GM23338 (cell line): ENCODE measurements at regions not wholly inside any gene's neighbourhood (a gene's known extent, or its start where the extent isn't known, plus 50 kb on each side); places are given as distances from the start of the nearest gene placed in this dataset.

ENCODE experiments used
- ATAC-seq: fragments of 200-7000 bp; cut with Tn5 transposase; 3 replicates; pipeline ENCODE4 v1.9.1; 2020
- DNase-seq: peaks from one replicate; pipeline ENCODE4 v3.0.0-alpha.2; 2015; ENCODE audit warnings: low spot score
- H2AFZ ChIP-seq: fragments of 200-600 bp; sonication (generic); 2 replicates; pipeline ENCODE4 v1.8.0; 2016; ENCODE audit warnings: antibody characterized with exemption, mild to moderate bottlenecking, moderate library complexity
- H3F3A ChIP-seq: fragments of 200-600 bp; sonication (generic); replicated peaks from 2 replicates; pipeline ENCODE4 v1.8.0; 2017; ENCODE audit warnings: antibody characterized with exemption, mixed run types, low read depth
- H3K27ac ChIP-seq: fragments of 200-600 bp; sonication (generic); 2 replicates; pipeline ENCODE4 v1.6.1; 2016; ENCODE audit warnings: low read depth
- H3K27me3 ChIP-seq: fragments of 200-600 bp; sonication (generic); 2 replicates; pipeline ENCODE4 v1.8.0; 2016; ENCODE audit warnings: mild to moderate bottlenecking, mixed run types, moderate library complexity; ENCODE audit not compliant: insufficient read depth
- H3K36me3 ChIP-seq: fragments of 200-600 bp; sonication (generic); 2 replicates; pipeline ENCODE4 v1.8.0; 2016; ENCODE audit warnings: mild to moderate bottlenecking; ENCODE audit not compliant: insufficient read depth
- H3K4me1 ChIP-seq: fragments of 200-600 bp; sonication (generic); 2 replicates; pipeline ENCODE4 v1.8.0; 2016; ENCODE audit warnings: mild to moderate bottlenecking, moderate library complexity; ENCODE audit not compliant: insufficient read depth
- H3K4me2 ChIP-seq: fragments of 200-600 bp; sonication (generic); 2 replicates; pipeline ENCODE4 v1.7.1; 2017; ENCODE audit warnings: mixed run types
- H3K4me3 ChIP-seq: fragments of 200-600 bp; sonication (generic); 2 replicates; pipeline ENCODE4 v1.6.1; 2016; ENCODE audit warnings: mixed run types
- H3K79me2 ChIP-seq: fragments of 200-600 bp; sonication (generic); replicated peaks from 2 replicates; pipeline ENCODE4 v1.8.0; 2017; ENCODE audit warnings: mild to moderate bottlenecking; ENCODE audit not compliant: insufficient read depth
- H3K9me2 ChIP-seq: fragments of 200-600 bp; sonication (generic); 2 replicates; pipeline ENCODE4 v1.8.0; 2017; ENCODE audit not compliant: insufficient read depth
- H4K20me1 ChIP-seq: fragments of 200-600 bp; sonication (generic); replicated peaks from 2 replicates; pipeline ENCODE4 v1.8.0; 2017; ENCODE audit warnings: mild to moderate bottlenecking; ENCODE audit not compliant: insufficient read depth
- H3K27ac Mint-ChIP-seq: 2 replicates; pipeline ENCODE4 v1.8.0; 2020; ENCODE audit warnings: inconsistent platforms, mild to moderate bottlenecking, moderate library complexity, mixed read lengths
- H3K27me3 Mint-ChIP-seq: 3 replicates; pipeline ENCODE4 v1.8.0; 2022; ENCODE audit warnings: low read depth, mild to moderate bottlenecking, moderate library complexity, mixed read lengths, inconsistent platforms; ENCODE audit not compliant: insufficient read depth, poor library complexity
- H3K36me3 Mint-ChIP-seq: 3 replicates; pipeline ENCODE4 v1.8.0; 2021; ENCODE audit warnings: low read depth, mild to moderate bottlenecking, inconsistent platforms, moderate library complexity, mixed read lengths
- H3K4me1 Mint-ChIP-seq: 3 replicates; pipeline ENCODE4 v1.8.0; 2020; ENCODE audit warnings: mild to moderate bottlenecking, inconsistent platforms, mixed read lengths
- H3K4me3 Mint-ChIP-seq: 3 replicates; pipeline ENCODE4 v1.8.0; 2021; ENCODE audit warnings: moderate library complexity, mild to moderate bottlenecking, inconsistent platforms, mixed read lengths
- H3K9me3 Mint-ChIP-seq: 3 replicates; pipeline ENCODE4 v1.8.0; 2020; ENCODE audit warnings: moderate library complexity, mild to moderate bottlenecking, inconsistent platforms, mixed read lengths
- CREB1 ChIP-seq: fragments of 250-450 bp; sonication (Bioruptor Pico); IDR thresholded peaks from 2 replicates; pipeline ENCODE4 v1.5.0; 2020; ENCODE audit warnings: low read depth, mild to moderate bottlenecking, moderate library complexity
- CTCF ChIP-seq, 2 experiments: fragments of 200-600 bp in 1 of 2; sonication (generic) in 1 of 2; conservative IDR thresholded peaks; 2 replicates each; pipeline versions ENCODE4 v1.5.1 to v1.6.1; 2016 to 2017; ENCODE audit warnings: antibody characterized with exemption in 2 of 2, low read depth in 2 of 2, mild to moderate bottlenecking in 2 of 2, moderate library complexity in 1 of 2
- ETS1 ChIP-seq: IDR thresholded peaks from 2 replicates; pipeline ENCODE4 v1.6.1; 2016; ENCODE audit warnings: antibody characterized with exemption
- EZH2phosphoT487 ChIP-seq: fragments of 200-600 bp; sonication (generic); IDR thresholded peaks from one replicate; pipeline ENCODE4 v1.8.1; 2018; ENCODE audit warnings: antibody characterized with exemption; ENCODE audit not compliant: unreplicated experiment
- STAT1 ChIP-seq: IDR thresholded peaks from one replicate; pipeline ENCODE4 v1.6.1; 2016; ENCODE audit warnings: antibody characterized with exemption; ENCODE audit not compliant: unreplicated experiment
- ZNF331 ChIP-seq: fragments of 250-450 bp; sonication (Bioruptor Pico); IDR thresholded peaks from 2 replicates; pipeline ENCODE4 v1.5.0; 2020; ENCODE audit warnings: low read depth, mild to moderate bottlenecking, moderate library complexity
- ZNF462 ChIP-seq: fragments of 250-450 bp; sonication (Bioruptor Pico); IDR thresholded peaks from 2 replicates; pipeline ENCODE4 v1.5.0; 2020; ENCODE audit warnings: mild to moderate bottlenecking, moderate library complexity

- TF ChIP-seq CTCF (conservative IDR thresholded peaks at IDR 0.05; ENCODE audit: low read depth in 2 of 2) = no peak
- no peak for TF ChIP-seq EZH2phosphoT487
- no peak for TF ChIP-seq ZNF331 (CRISPR knock-in tag)
- no peak for TF ChIP-seq STAT1
- no peak for TF ChIP-seq CREB1
- TF ChIP-seq ETS1 = no peak
Observed at GRCh38 chr10:78727728-78728127, 341.0 kb upstream of the ZMIZ1 start (continued).

GRCh38 chr10:78728176-78728575 lies 340.6 kb upstream of the ZMIZ1 start:
- ATAC-seq (no peak), DNase-seq (no peak)
- Histone ChIP-seq H3K27ac (no peak overlapping the region), H3K36me3 (no peaks in the 10 kb centered on the region), H3F3A (no peaks in the 10 kb centered on the region), H3K4me2 (no peak overlapping the region), H3K27me3 (no peaks in the 10 kb centered on the region), H3K4me3 (no peak overlapping the region), H3K79me2 (no peaks in the 10 kb centered on the region), H2AFZ (no peak overlapping the region), H3K4me1 (no peaks in the 10 kb centered on the region), H3K9me2 (0 out of 2 replicates have a peak, but pooled peaks cover 4% of the 10 kb centered on the region), H4K20me1 (no peaks in the 10 kb centered on the region)
- H3K4me3 Mint-ChIP-seq = no peak overlapping the region
- no peaks in the 10 kb centered on the region for H3K36me3 Mint-ChIP-seq
- H3K4me1 Mint-ChIP-seq = no peaks in the 10 kb centered on the region
- no peak overlapping the region for H3K27ac Mint-ChIP-seq
- peaks cover 2% of the 10 kb centered on the region for H3K27me3 Mint-ChIP-seq
- no peaks in the 10 kb centered on the region for H3K9me3 Mint-ChIP-seq
- no peak for TF ChIP-seq ETS1
- no peak for TF ChIP-seq CTCF (conservative IDR thresholded peaks at IDR 0.05; ENCODE audit: low read depth in 2 of 2)
- TF ChIP-seq ZNF331 (CRISPR knock-in tag) = no peak

GRCh38 chr10:78729366-78729765 lies 339.4 kb upstream of the ZMIZ1 start:
- no peaks in the 10 kb centered on the region for H3K4me1 ChIP-seq
- H4K20me1 ChIP-seq = no peaks in the 10 kb centered on the region
- no peak for DNase-seq
- Mint-ChIP-seq H3K27ac (no peak overlapping the region), H3K36me3 (no peaks in the 10 kb centered on the region), H3K9me3 (no peaks in the 10 kb centered on the region), H3K27me3 (peaks cover 7% of the 10 kb centered on the region), H3K4me3 (no peak overlapping the region), H3K4me1 (no peaks in the 10 kb centered on the region)
- H3K4me3 ChIP-seq = no peak overlapping the region
- H3K79me2 ChIP-seq = no peaks in the 10 kb centered on the region
- no peaks in the 10 kb centered on the region for H3F3A ChIP-seq
- H2AFZ ChIP-seq = no peak overlapping the region
- no peak for ATAC-seq
- no peaks in the 10 kb centered on the region for H3K9me2 ChIP-seq
- H3K27ac ChIP-seq = no peak overlapping the region
- no peaks in the 10 kb centered on the region for H3K36me3 ChIP-seq
- no peaks in the 10 kb centered on the region for H3K27me3 ChIP-seq
- H3K4me2 ChIP-seq = no peak overlapping the region
- no peak for TF ChIP-seq ZNF462 (CRISPR knock-in tag)
- no peak for TF ChIP-seq EZH2phosphoT487
